Suppressor macrophage treated with lipopolysaccharide for 1 hour (primary cell): ENCODE measurements at regions not wholly inside any gene's neighbourhood (a gene's known extent, or its start where the extent isn't known, plus 50 kb on each side); places are given as distances from the start of the nearest gene placed in this dataset.

Experiments used
- DNase-seq, 3 donors: peaks; one replicate each; pipeline ENCODE4 v3.0.0-alpha.2; 2020 to 2022

- no peak for DNase-seq
Observed at GRCh38 chr7:98463837-98464557, 63.1 kb upstream of the BAIAP2L1 start.

GRCh38 chr7:98462911-98463633 is 62.2 kb upstream of the BAIAP2L1 start:
- DNase-seq: no peak

DNA sequence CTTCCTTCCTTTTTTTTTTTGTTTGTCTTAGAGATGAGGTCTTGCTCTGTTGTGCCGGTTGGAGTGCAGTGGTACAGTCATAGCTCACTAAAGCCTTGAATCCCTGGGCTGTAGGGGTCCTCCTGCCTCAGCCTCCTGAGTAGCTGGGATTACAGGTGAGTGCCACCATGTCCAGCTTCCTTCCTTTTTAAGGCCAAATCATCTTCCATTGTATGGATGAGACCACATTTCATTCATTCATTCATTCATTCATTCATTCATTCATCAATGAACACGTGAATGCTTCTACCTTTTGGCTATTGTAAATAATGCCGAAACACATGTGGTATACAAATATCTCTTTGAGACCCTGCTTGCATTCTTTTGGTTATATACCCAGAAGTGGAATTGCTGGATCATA is 60.0 kb upstream of the BAIAP2L1 start:
- no peak for DNase-seq

GRCh38 chr7:98459529-98459928 is 58.6 kb upstream of the BAIAP2L1 start:
- DNase-seq: no peak

DNA sequence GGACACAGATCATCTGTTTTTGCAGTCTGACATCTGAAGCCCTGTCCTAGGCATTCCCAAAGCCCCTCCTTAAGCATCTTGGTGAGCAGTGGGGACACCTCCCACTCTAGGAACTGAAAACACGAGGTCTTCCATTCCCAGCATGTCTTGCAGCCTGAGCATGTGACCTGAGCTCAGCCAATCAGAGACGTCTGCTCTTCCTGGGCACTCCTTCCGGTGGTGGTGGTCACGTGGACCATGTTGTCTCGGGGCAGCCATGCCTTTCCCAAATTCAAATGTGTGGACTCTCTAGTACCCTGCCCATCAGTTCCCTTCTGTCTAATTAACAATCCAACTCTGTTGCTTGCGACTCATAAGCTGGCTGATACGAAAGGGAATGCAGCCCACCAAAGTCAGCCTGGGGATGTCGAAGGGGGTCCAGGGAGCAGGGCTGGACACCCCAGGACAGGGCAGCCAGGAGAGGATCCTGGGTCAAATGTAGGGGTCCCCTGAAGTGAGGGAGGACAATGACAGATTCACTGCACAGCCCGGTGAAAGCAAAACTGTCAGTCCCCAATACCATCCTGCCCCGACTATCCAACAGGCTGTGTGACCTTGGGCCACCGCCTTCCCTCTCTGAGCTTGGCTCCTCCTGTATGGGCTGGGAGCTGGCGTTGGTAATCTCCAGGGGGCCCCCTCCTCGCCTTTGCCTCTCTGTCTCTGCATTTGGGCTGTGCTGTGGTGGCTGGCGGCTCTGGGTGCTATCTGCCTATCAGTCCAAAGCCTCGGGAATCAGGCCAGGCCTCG is 57.4 kb upstream of the BAIAP2L1 start:
- no peak for DNase-seq

DNA sequence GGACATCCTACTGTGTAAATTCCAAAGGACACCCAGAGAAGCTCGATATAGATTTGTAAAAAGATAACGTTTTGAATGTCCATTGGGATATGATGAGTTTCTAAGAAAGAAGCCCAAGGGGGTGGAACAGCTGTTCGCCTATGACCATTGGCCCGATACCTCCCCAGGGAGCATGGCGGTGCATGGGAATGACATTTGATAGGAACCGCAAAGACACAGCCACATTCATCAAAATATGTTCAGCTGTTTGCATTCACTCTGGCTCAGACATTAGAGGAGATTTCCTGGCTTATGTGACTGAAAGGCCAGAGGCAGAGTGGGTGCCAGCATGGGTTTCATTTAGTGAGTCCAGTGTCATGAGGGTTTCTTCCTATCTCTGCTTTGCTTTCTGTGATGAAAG is 56.0 kb upstream of the BAIAP2L1 start:
- DNase-seq: no peak

DNA sequence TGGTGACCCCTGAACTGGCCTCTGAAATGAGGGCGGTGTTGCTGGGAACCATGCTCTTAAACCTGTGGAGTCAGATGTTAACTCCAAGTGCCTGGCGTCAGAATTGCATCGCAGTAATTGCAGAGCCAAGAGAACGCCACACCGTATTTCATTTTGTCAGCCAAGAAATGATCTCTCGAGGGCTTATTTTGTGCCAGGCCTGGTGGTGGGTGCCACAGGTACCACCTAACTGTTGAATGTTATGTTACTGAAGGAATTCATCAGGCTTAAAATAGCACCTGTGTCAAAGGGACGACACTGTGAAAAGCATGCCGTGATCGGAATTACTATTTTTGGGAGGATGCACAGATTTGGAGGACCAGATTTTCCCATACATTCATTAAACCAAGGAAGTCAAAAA is 51.9 kb upstream of the BAIAP2L1 start:
- DNase-seq: no peak
